Adipocyte (in vitro differentiated cells): ENCODE measurements at regions not wholly inside any gene's neighbourhood (a gene's known extent, or its start where the extent isn't known, plus 50 kb on each side); places are given as distances from the start of the nearest gene placed in this dataset.
"Not testable (repeated sequence)": the region's sequence is repeated elsewhere in the genome, so short reads cannot be mapped to it uniquely, and the experiment has no call there.

ENCODE experiments used
- DNase-seq: peaks from one replicate; pipeline ENCODE4 v3.0.0-alpha.2; 2015; ENCODE audit warnings: low read depth
- H3K27me3 ChIP-seq: replicated peaks from 2 replicates; pipeline ENCODE4 v1.7.0; 2013; ENCODE audit warnings: mild to moderate bottlenecking, low read length, moderate library complexity; ENCODE audit not compliant: control insufficient read depth, insufficient read depth
- H3K36me3 ChIP-seq: 2 replicates; pipeline ENCODE4 v1.7.0; 2013; ENCODE audit warnings: low read length, mild to moderate bottlenecking, moderate library complexity; ENCODE audit not compliant: control insufficient read depth, insufficient read depth, severe bottlenecking
- H3K4me1 ChIP-seq: 2 replicates; pipeline ENCODE4 v1.7.0; 2013; ENCODE audit warnings: mild to moderate bottlenecking, low read length, moderate library complexity; ENCODE audit not compliant: control insufficient read depth, insufficient read depth
- H3K4me3 ChIP-seq: 2 replicates; pipeline ENCODE4 v1.7.0; 2013; ENCODE audit warnings: mild to moderate bottlenecking, low read length, moderate library complexity
- H3K9ac ChIP-seq: 2 replicates; pipeline ENCODE4 v1.7.0; 2013; ENCODE audit warnings: mild to moderate bottlenecking, low read length, moderate library complexity
- H3K9me3 ChIP-seq: 2 replicates; pipeline ENCODE4 v1.7.0; 2013; ENCODE audit warnings: mild to moderate bottlenecking, low read length, moderate library complexity; ENCODE audit not compliant: control insufficient read depth

GRCh38 chr2:3105814-3106569 is 271.6 kb downstream of the EIPR1 start:
- H3K9ac ChIP-seq, result no peak overlapping the region
- no peaks in the 10 kb centered on the region for H3K9me3 ChIP-seq
- H3K36me3 ChIP-seq, result no peaks in the 10 kb centered on the region
- no peaks in the 10 kb centered on the region for H3K4me1 ChIP-seq
- no peak overlapping the region for H3K4me3 ChIP-seq
- no peaks in the 10 kb centered on the region for H3K27me3 ChIP-seq
- DNase-seq, result no peak

GRCh38 chr2:3104958-3105813 is 272.4 kb downstream of the EIPR1 start:
- not testable (repeated sequence) for H3K4me3 ChIP-seq, H3K9me3 ChIP-seq, DNase-seq

GRCh38 chr2:3104261-3104660 is 273.4 kb downstream of the EIPR1 start:
- peaks cover 11% of the 10 kb centered on the region for H3K27me3 ChIP-seq
- H3K9me3 ChIP-seq, result no peaks in the 10 kb centered on the region
- H3K4me3 ChIP-seq, result no peak overlapping the region
- no peak for DNase-seq
- no peak overlapping the region for H3K9ac ChIP-seq
- no peaks in the 10 kb centered on the region for H3K36me3 ChIP-seq
- no peaks in the 10 kb centered on the region for H3K4me1 ChIP-seq

More at GRCh38 chr2:3104958-3105813, 272.4 kb downstream of the EIPR1 start:
- H3K36me3 ChIP-seq, H3K27me3 ChIP-seq, H3K4me1 ChIP-seq, H3K9ac ChIP-seq: not testable (repeated sequence)

GRCh38 chr2:3102922-3103569 is 274.6 kb downstream of the EIPR1 start:
- H3K27me3 ChIP-seq, result peaks cover 11% of the 10 kb centered on the region
- H3K4me1 ChIP-seq, result no peaks in the 10 kb centered on the region
- H3K9me3 ChIP-seq, result no peaks in the 10 kb centered on the region
- no peaks in the 10 kb centered on the region for H3K36me3 ChIP-seq
- no peak overlapping the region for H3K4me3 ChIP-seq
- DNase-seq, result no peak
- no peak overlapping the region for H3K9ac ChIP-seq

- Histone ChIP-seq H3K4me3 (no peak overlapping the region), H3K27me3 (peaks cover 15% of the 10 kb centered on the region), H3K4me1 (no peaks in the 10 kb centered on the region), H3K9ac (no peak overlapping the region), H3K9me3 (no peaks in the 10 kb centered on the region), H3K36me3 (no peaks in the 10 kb centered on the region)
- DNase-seq, result no peak
Measured at GRCh38 chr2:3102081-3102921, 275.3 kb downstream of the EIPR1 start.

- H3K9ac ChIP-seq, result no peak overlapping the region
- H3K4me1 ChIP-seq, result no peaks in the 10 kb centered on the region
- H3K9me3 ChIP-seq, result no peaks in the 10 kb centered on the region
- H3K36me3 ChIP-seq, result no peaks in the 10 kb centered on the region
- H3K27me3 ChIP-seq, result peaks cover 15% of the 10 kb centered on the region
- no peak overlapping the region for H3K4me3 ChIP-seq
- no peak for DNase-seq
Measured at GRCh38 chr2:3101016-3101942, 276.3 kb downstream of the EIPR1 start.

GRCh38 chr2:3100386-3100785 is 277.2 kb downstream of the EIPR1 start:
- H3K36me3 ChIP-seq, result no peaks in the 10 kb centered on the region
- no peaks in the 10 kb centered on the region for H3K4me1 ChIP-seq
- H3K4me3 ChIP-seq, result no peak overlapping the region
- H3K9me3 ChIP-seq, result no peaks in the 10 kb centered on the region
- H3K27me3 ChIP-seq, result peaks cover 15% of the 10 kb centered on the region
- no peak overlapping the region for H3K9ac ChIP-seq
- no peak for DNase-seq

- DNase-seq, result no peak
- no peaks in the 10 kb centered on the region for H3K36me3 ChIP-seq
- no peak overlapping the region for H3K4me3 ChIP-seq
- no peak overlapping the region for H3K9ac ChIP-seq
- H3K9me3 ChIP-seq, result no peaks in the 10 kb centered on the region
- H3K4me1 ChIP-seq, result no peaks in the 10 kb centered on the region
- H3K27me3 ChIP-seq, result peaks cover 15% of the 10 kb centered on the region
Measured at GRCh38 chr2:3099860-3100234, 277.8 kb downstream of the EIPR1 start.

- Histone ChIP-seq H3K4me3 (no peak overlapping the region), H3K36me3 (no peaks in the 10 kb centered on the region), H3K4me1 (no peaks in the 10 kb centered on the region), H3K27me3 (peaks cover 15% of the 10 kb centered on the region), H3K9me3 (no peaks in the 10 kb centered on the region), H3K9ac (no peak overlapping the region)
- DNase-seq, result no peak
Measured at GRCh38 chr2:3099145-3099859, 278.3 kb downstream of the EIPR1 start.

- peaks cover 15% of the 10 kb centered on the region for H3K27me3 ChIP-seq
- no peaks in the 10 kb centered on the region for H3K36me3 ChIP-seq
- H3K4me1 ChIP-seq, result no peaks in the 10 kb centered on the region
- H3K9me3 ChIP-seq, result no peaks in the 10 kb centered on the region
- no peak for DNase-seq
- no peak overlapping the region for H3K9ac ChIP-seq
- H3K4me3 ChIP-seq, result no peak overlapping the region
Measured at GRCh38 chr2:3098231-3098630, 279.4 kb downstream of the EIPR1 start.
